H9 (cell line): ENCODE measurements at regions not wholly inside any gene's neighbourhood (a gene's known extent, or its start where the extent isn't known, plus 50 kb on each side); places are given as distances from the start of the nearest gene placed in this dataset.

Source experiments
- DNase-seq: peaks from one replicate; pipeline ENCODE4 v3.0.0-alpha.2; 2017
- H2AFZ ChIP-seq: one replicate; pipeline ENCODE4 v1.6.1; 2013; ENCODE audit warnings: mild to moderate bottlenecking, low read length, control low read depth, moderate library complexity
- H2AK5ac ChIP-seq: 2 replicates; pipeline ENCODE4 v1.6.1; 2013; ENCODE audit warnings: low read length, control low read depth, mixed read lengths; ENCODE audit not compliant: insufficient read length
- H2BK120ac ChIP-seq: one replicate; pipeline ENCODE4 v1.6.1; 2013; ENCODE audit warnings: low read depth, mild to moderate bottlenecking, low read length, control low read depth, inconsistent platforms; ENCODE audit not compliant: poor library complexity, severe bottlenecking
- H2BK12ac ChIP-seq: 2 replicates; pipeline ENCODE4 v1.6.1; 2013; ENCODE audit warnings: low read length, control low read depth, mixed read lengths, low read depth; ENCODE audit not compliant: insufficient read length
- H2BK15ac ChIP-seq: 2 replicates; pipeline ENCODE4 v1.6.1; 2013; ENCODE audit warnings: low read depth, low read length, control low read depth
- H2BK20ac ChIP-seq: one replicate; pipeline ENCODE4 v1.6.1; 2013; ENCODE audit warnings: low read depth, mild to moderate bottlenecking, low read length, control low read depth, inconsistent platforms; ENCODE audit not compliant: poor library complexity, severe bottlenecking
- H2BK5ac ChIP-seq: 2 replicates; pipeline ENCODE4 v1.6.1; 2013; ENCODE audit warnings: low read length, control low read depth, mixed read lengths; ENCODE audit not compliant: insufficient read length
- H3K14ac ChIP-seq: 2 replicates; pipeline ENCODE4 v1.6.1; 2013; ENCODE audit warnings: low read length, control low read depth; ENCODE audit not compliant: insufficient read depth
- H3K18ac ChIP-seq: 2 replicates; pipeline ENCODE4 v1.6.1; 2013; ENCODE audit warnings: low read depth, mild to moderate bottlenecking, mixed read lengths, low read length, control low read depth; ENCODE audit not compliant: insufficient read length
- H3K23ac ChIP-seq: 2 replicates; pipeline ENCODE4 v1.6.1; 2013; ENCODE audit warnings: low read length, control low read depth, mixed read lengths, low read depth; ENCODE audit not compliant: insufficient read length
- H3K23me2 ChIP-seq: 2 replicates; pipeline ENCODE4 v1.6.1; 2013; ENCODE audit warnings: low read depth, mild to moderate bottlenecking, mixed read lengths, low read length, control low read depth; ENCODE audit not compliant: insufficient read length, poor library complexity, severe bottlenecking
- H3K27ac ChIP-seq: 2 replicates; pipeline ENCODE4 v1.5.1; 2013; ENCODE audit warnings: low read length, control low read depth, mixed read lengths, low read depth; ENCODE audit not compliant: insufficient read length
- H3K27me3 ChIP-seq: 2 replicates; pipeline ENCODE4 v1.6.1; 2013; ENCODE audit warnings: low read length, control low read depth, inconsistent platforms; ENCODE audit not compliant: insufficient read depth
- H3K4ac ChIP-seq: 2 replicates; pipeline ENCODE4 v1.6.1; 2013; ENCODE audit warnings: low read depth, mild to moderate bottlenecking, control low read depth, inconsistent platforms, low read length, moderate library complexity
- H3K4me1 ChIP-seq: 2 replicates; pipeline ENCODE4 v1.6.1; 2013; ENCODE audit warnings: low read length, control low read depth, inconsistent platforms; ENCODE audit not compliant: insufficient read depth
- H3K4me2 ChIP-seq: 2 replicates; pipeline ENCODE4 v1.6.1; 2013; ENCODE audit warnings: low read length, control low read depth, mixed read lengths; ENCODE audit not compliant: insufficient read length, insufficient read depth
- H3K56ac ChIP-seq: 2 replicates; pipeline ENCODE4 v1.6.1; 2013; ENCODE audit warnings: low read depth, mild to moderate bottlenecking, mixed read lengths, low read length, control low read depth; ENCODE audit not compliant: insufficient read length
- H3K79me1 ChIP-seq: 2 replicates; pipeline ENCODE4 v1.6.1; 2013; ENCODE audit warnings: low read depth, mild to moderate bottlenecking, moderate library complexity, low read length, control low read depth, inconsistent platforms; ENCODE audit not compliant: insufficient read depth, poor library complexity, severe bottlenecking
- H3K79me2 ChIP-seq: 2 replicates; pipeline ENCODE4 v1.6.1; 2013; ENCODE audit warnings: low read length, control low read depth, inconsistent platforms; ENCODE audit not compliant: insufficient read depth
- H3K9ac ChIP-seq: 2 replicates; pipeline ENCODE4 v1.6.1; 2013; ENCODE audit warnings: low read length, control low read depth, mixed read lengths; ENCODE audit not compliant: insufficient read length; ENCODE audit errors: extremely low read depth
- H3K9me3 ChIP-seq: one replicate; pipeline ENCODE4 v1.6.1; 2013; ENCODE audit warnings: low read depth, low read length, inconsistent platforms; ENCODE audit not compliant: control insufficient read depth
- H3T11ph ChIP-seq: one replicate; pipeline ENCODE4 v1.6.1; 2013; ENCODE audit warnings: mild to moderate bottlenecking, low read length, control low read depth, inconsistent platforms
- H4K20me1 ChIP-seq: one replicate; pipeline ENCODE4 v1.6.1; 2013; ENCODE audit not compliant: control insufficient read depth, insufficient read length, insufficient read depth
- H4K5ac ChIP-seq: 2 replicates; pipeline ENCODE4 v1.6.1; 2013; ENCODE audit warnings: low read depth, mild to moderate bottlenecking, mixed read lengths, low read length, control low read depth; ENCODE audit not compliant: insufficient read length
- H4K8ac ChIP-seq: replicated peaks from 2 replicates; pipeline ENCODE4 v1.6.1; 2013; ENCODE audit warnings: low read length, control low read depth, mixed read lengths, low read depth; ENCODE audit not compliant: insufficient read length
- H4K91ac ChIP-seq: 2 replicates; pipeline ENCODE4 v1.6.1; 2013; ENCODE audit warnings: low read depth, mild to moderate bottlenecking, moderate library complexity, mixed read lengths, low read length, control low read depth; ENCODE audit not compliant: insufficient read length
- H3K27ac Mint-ChIP-seq, 3 experiments: 2 replicates in 2 of 3; 3 replicates in 1 of 3; pipeline ENCODE4 v1.8.0; 2020 to 2021; ENCODE audit warnings: mixed read lengths in 3 of 3, mild to moderate bottlenecking in 1 of 3, moderate library complexity in 1 of 3
- H3K27me3 Mint-ChIP-seq: 2 replicates; pipeline ENCODE4 v1.8.0; 2021; ENCODE audit warnings: low read depth, mild to moderate bottlenecking, moderate library complexity, mixed read lengths
- H3K36me3 Mint-ChIP-seq, 3 experiments: 2 replicates in 2 of 3; 3 replicates in 1 of 3; pipeline ENCODE4 v1.8.0; 2020 to 2021; ENCODE audit warnings: low read depth in 3 of 3, mixed read lengths in 3 of 3; ENCODE audit not compliant: insufficient read depth in 1 of 3
- H3K4me1 Mint-ChIP-seq, 2 experiments: 2 replicates each; pipeline ENCODE4 v1.8.0; 2020; ENCODE audit warnings: mixed read lengths in 2 of 2
- H3K4me3 Mint-ChIP-seq, 2 experiments: 2 replicates in 1 of 2; 3 replicates in 1 of 2; pipeline ENCODE4 v1.8.0; 2020 to 2021; ENCODE audit warnings: mild to moderate bottlenecking in 2 of 2, mixed read lengths in 2 of 2, moderate library complexity in 1 of 2
- H3K9me3 Mint-ChIP-seq, 2 experiments: 2 replicates in 1 of 2; 3 replicates in 1 of 2; pipeline ENCODE4 v1.8.0; 2020; ENCODE audit warnings: mild to moderate bottlenecking in 2 of 2, mixed read lengths in 2 of 2, moderate library complexity in 1 of 2
- WGBS: extraction: QIAGEN DNeasy Blood & Tissue Kit; methylation state at CpG from one replicate; pipeline ENCODE4 v1.1.7; 2013; ENCODE audit warnings: missing lambda C conversion rate, low lambda C conversion rate, mixed read lengths; ENCODE audit not compliant: insufficient read length; ENCODE audit errors: extremely low coverage; 5-methylcytosine and 5-hydroxymethylcytosine counted together
- TF ChIP-seq, protein P1 (sequence below): fragments of 200-600 bp; sonication (generic); conservative IDR thresholded peaks from 3 replicates; pipeline ENCODE4 v1.8.0; 2021; ENCODE audit warnings: antibody characterized with exemption, mild to moderate bottlenecking

DNA sequence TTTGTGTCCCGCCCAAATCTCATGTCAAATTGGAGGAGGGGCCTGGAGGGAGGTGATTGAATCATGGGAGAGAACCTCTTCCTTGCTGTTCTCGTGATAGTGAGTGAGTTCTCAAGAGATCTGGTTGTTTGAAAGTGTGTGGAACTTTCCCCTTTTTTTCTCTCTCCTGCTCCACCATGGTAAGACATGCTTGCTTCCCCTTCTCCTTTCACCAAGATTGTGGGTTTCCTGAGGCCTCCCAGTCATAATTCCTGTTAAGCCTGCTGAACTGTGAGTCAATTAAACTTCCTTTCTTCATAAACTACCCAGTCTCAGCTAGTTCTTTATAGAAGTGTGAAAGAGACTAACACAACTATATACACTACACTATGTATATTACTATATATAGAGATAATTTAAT lies 697.8 kb upstream of the HS3ST1 start:
- Histone ChIP-seq H2BK120ac (no peak overlapping the region), H3T11ph (no peak overlapping the region), H2BK15ac (no peak overlapping the region), H3K27me3 (no peaks in the 10 kb centered on the region), H2BK5ac (no peak overlapping the region), H2AK5ac (no peak overlapping the region), H2BK12ac (no peak overlapping the region), H3K27ac (no peak overlapping the region), H3K9me3 (no peaks in the 10 kb centered on the region), H3K56ac (no peak overlapping the region), H3K9ac (no peak overlapping the region), H3K14ac (no peak overlapping the region), H2BK20ac (no peak overlapping the region), H4K5ac (no peak overlapping the region), H3K79me2 (no peaks in the 10 kb centered on the region), H3K18ac (no peak overlapping the region), H3K23me2 (no peaks in the 10 kb centered on the region), H3K4me2 (no peak overlapping the region), H3K23ac (no peak overlapping the region), H2AFZ (no peak overlapping the region), H3K79me1 (no peaks in the 10 kb centered on the region), H4K20me1 (no peaks in the 10 kb centered on the region), H4K91ac (no peak overlapping the region), H3K4ac (no peak overlapping the region), H3K4me1 (no peaks in the 10 kb centered on the region), H4K8ac (no peak overlapping the region)
- no peak overlapping the region for H3K4me3 Mint-ChIP-seq
- TF ChIP-seq, protein P1, sequence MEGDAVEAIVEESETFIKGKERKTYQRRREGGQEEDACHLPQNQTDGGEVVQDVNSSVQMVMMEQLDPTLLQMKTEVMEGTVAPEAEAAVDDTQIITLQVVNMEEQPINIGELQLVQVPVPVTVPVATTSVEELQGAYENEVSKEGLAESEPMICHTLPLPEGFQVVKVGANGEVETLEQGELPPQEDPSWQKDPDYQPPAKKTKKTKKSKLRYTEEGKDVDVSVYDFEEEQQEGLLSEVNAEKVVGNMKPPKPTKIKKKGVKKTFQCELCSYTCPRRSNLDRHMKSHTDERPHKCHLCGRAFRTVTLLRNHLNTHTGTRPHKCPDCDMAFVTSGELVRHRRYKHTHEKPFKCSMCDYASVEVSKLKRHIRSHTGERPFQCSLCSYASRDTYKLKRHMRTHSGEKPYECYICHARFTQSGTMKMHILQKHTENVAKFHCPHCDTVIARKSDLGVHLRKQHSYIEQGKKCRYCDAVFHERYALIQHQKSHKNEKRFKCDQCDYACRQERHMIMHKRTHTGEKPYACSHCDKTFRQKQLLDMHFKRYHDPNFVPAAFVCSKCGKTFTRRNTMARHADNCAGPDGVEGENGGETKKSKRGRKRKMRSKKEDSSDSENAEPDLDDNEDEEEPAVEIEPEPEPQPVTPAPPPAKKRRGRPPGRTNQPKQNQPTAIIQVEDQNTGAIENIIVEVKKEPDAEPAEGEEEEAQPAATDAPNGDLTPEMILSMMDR: no peak
- no peak for DNase-seq
- H3K36me3 Mint-ChIP-seq: peaks cover 0 to 2% (median 0%) of the 10 kb centered on the region in 3 experiments; a peak in 1 of 7 replicates
- no CpG with 5 or more reads among the region's 2 CpGs for WGBS
- no peaks in the 10 kb centered on the region; the same call in 1 of the 2 replicates for H3K27me3 Mint-ChIP-seq
- peaks cover 3 to 6% of the 10 kb centered on the region in 2 experiments; a peak in 3 of 5 replicates for H3K9me3 Mint-ChIP-seq
- no peak overlapping the region for H3K27ac Mint-ChIP-seq
- no peaks in the 10 kb centered on the region for H3K4me1 Mint-ChIP-seq
